Kasumi-1 (cell line): ENCODE measurements at regions not wholly inside any gene's neighbourhood (a gene's known extent, or its start where the extent isn't known, plus 50 kb on each side); places are given as distances from the start of the nearest gene placed in this dataset.

ENCODE experiments used
- DNase-seq, 2 experiments: peaks; one replicate each; lab custom pipeline; 2025; lab: John Stamatoyannopoulos, UW

GRCh38 chr3:135473449-135473848, 492.1 kb upstream of the PPP2R3A start:
- DNase-seq = no peak

- DNase-seq = no peak
Measured at GRCh38 chr3:135487261-135487660, 478.3 kb upstream of the PPP2R3A start.

GRCh38 chr3:135490219-135490915, 475.2 kb upstream of the PPP2R3A start:
- DNase-seq = no peak

GRCh38 chr3:135491491-135492205, 473.9 kb upstream of the PPP2R3A start:
- no peak for DNase-seq

GRCh38 chr3:135495891-135496290, 469.6 kb upstream of the PPP2R3A start:
- DNase-seq = no peak

GRCh38 chr3:135497979-135498378, 467.5 kb upstream of the PPP2R3A start:
- DNase-seq = no peak

GRCh38 chr3:135499426-135499825, 466.1 kb upstream of the PPP2R3A start:
- DNase-seq = no peak

GRCh38 chr3:135500034-135500433, 465.5 kb upstream of the PPP2R3A start:
- DNase-seq = no peak

GRCh38 chr3:135503065-135503759, 462.3 kb upstream of the PPP2R3A start:
- no peak for DNase-seq

GRCh38 chr3:135503760-135504686, 461.5 kb upstream of the PPP2R3A start:
- DNase-seq = peak; percentile 39 to 58

GRCh38 chr3:135513106-135514059, 452.1 kb upstream of the PPP2R3A start:
- no peak for DNase-seq

GRCh38 chr3:135514060-135514448, 451.5 kb upstream of the PPP2R3A start:
- DNase-seq = no peak

GRCh38 chr3:135516143-135516542, 449.4 kb upstream of the PPP2R3A start:
- DNase-seq = no peak

- no peak for DNase-seq
Measured at GRCh38 chr3:135528413-135529015, 437.0 kb upstream of the PPP2R3A start.

GRCh38 chr3:135532021-135532420, 433.5 kb upstream of the PPP2R3A start:
- DNase-seq = no peak

GRCh38 chr3:135538123-135538522, 427.4 kb upstream of the PPP2R3A start:
- DNase-seq = no peak

GRCh38 chr3:135539351-135539750, 426.2 kb upstream of the PPP2R3A start:
- DNase-seq = no peak

GRCh38 chr3:135539854-135540253, 425.7 kb upstream of the PPP2R3A start:
- DNase-seq = no peak

- no peak for DNase-seq
Measured at GRCh38 chr3:135549928-135550494, 415.5 kb upstream of the PPP2R3A start.

GRCh38 chr3:135556174-135556573, 409.4 kb upstream of the PPP2R3A start:
- DNase-seq = no peak
